ENCODE measurements at regions not wholly inside any gene's neighbourhood (a gene's known extent, or its start where the extent isn't known, plus 50 kb on each side); places are given as distances from the start of the nearest gene placed in this dataset.
"Not testable (repeated sequence)": the region's sequence is repeated elsewhere in the genome, so short reads cannot be mapped to it uniquely, and the experiment has no call there.

- no peak for DNase-seq
Observed at GRCh38 chr14:86091811-86092210, 561.9 kb downstream of the FLRT2 start.

GRCh38 chr14:86088156-86088555 lies 558.2 kb downstream of the FLRT2 start:
- no peak for DNase-seq

GRCh38 chr14:86087377-86087776 lies 557.4 kb downstream of the FLRT2 start:
- no peak for DNase-seq

GRCh38 chr14:86086962-86087361 lies 557.0 kb downstream of the FLRT2 start:
- no peak for DNase-seq

- no peak for DNase-seq
Observed at GRCh38 chr14:86084097-86084496, 554.2 kb downstream of the FLRT2 start.

- DNase-seq: no peak
Observed at GRCh38 chr14:86083616-86084015, 553.7 kb downstream of the FLRT2 start.

GRCh38 chr14:86072116-86072894 lies 542.4 kb downstream of the FLRT2 start:
- DNase-seq: no peak

GRCh38 chr14:86066651-86067050 lies 536.7 kb downstream of the FLRT2 start:
- DNase-seq: no peak

GRCh38 chr14:86065407-86065806 lies 535.5 kb downstream of the FLRT2 start:
- DNase-seq: no peak

GRCh38 chr14:86064595-86064994 lies 534.7 kb downstream of the FLRT2 start:
- not testable (repeated sequence) for DNase-seq

GRCh38 chr14:86057018-86057667 lies 527.2 kb downstream of the FLRT2 start:
- peak; percentile 13 for DNase-seq

- no peak for DNase-seq
Observed at GRCh38 chr14:86055512-86056075, 525.6 kb downstream of the FLRT2 start.

GRCh38 chr14:86052868-86053267 lies 522.9 kb downstream of the FLRT2 start:
- no peak for DNase-seq

- no peak for DNase-seq
Observed at GRCh38 chr14:86050757-86051156, 520.8 kb downstream of the FLRT2 start.

GRCh38 chr14:86050072-86050683 lies 520.2 kb downstream of the FLRT2 start:
- no peak for DNase-seq

GRCh38 chr14:86039176-86039575 lies 509.2 kb downstream of the FLRT2 start:
- no peak for DNase-seq

GRCh38 chr14:86038387-86039042 lies 508.6 kb downstream of the FLRT2 start:
- DNase-seq: peak; percentile 21

- DNase-seq: no peak
Observed at GRCh38 chr14:86035882-86036281, 505.9 kb downstream of the FLRT2 start.

- no peak for DNase-seq
Observed at GRCh38 chr14:86027990-86028389, 498.0 kb downstream of the FLRT2 start.

GRCh38 chr14:86027144-86027543 lies 497.2 kb downstream of the FLRT2 start:
- no peak for DNase-seq

- DNase-seq: no peak
Observed at GRCh38 chr14:86022031-86022629, 492.2 kb downstream of the FLRT2 start.

- DNase-seq: no peak
Observed at GRCh38 chr14:86020841-86021240, 490.9 kb downstream of the FLRT2 start.

- DNase-seq: no peak
Observed at GRCh38 chr14:86015941-86016340, 486.0 kb downstream of the FLRT2 start.

All from stimulated activated CD4-positive, alpha-beta T cell treated with anti-CD3 and anti-CD28 coated beads, Interleukin-12 subunit alpha, Interleukin-12 subunit beta, amount 100 ng/mL, for 4 hours (primary cell).